Mesenchymal stem cell (in vitro differentiated cells and primary cell): ENCODE measurements at regions not wholly inside any gene's neighbourhood (a gene's known extent, or its start where the extent isn't known, plus 50 kb on each side); places are given as distances from the start of the nearest gene placed in this dataset.
"Not testable (repeated sequence)": the region's sequence is repeated elsewhere in the genome, so short reads cannot be mapped to it uniquely, and the experiment has no call there.

Source experiments
- DNase-seq: peaks from one replicate; pipeline ENCODE4 v3.0.0-alpha.2; 2013
- H2AFZ ChIP-seq: one replicate; pipeline ENCODE4 v1.6.1; 2013; ENCODE audit warnings: low read depth, mild to moderate bottlenecking, control low read depth, inconsistent platforms, low read length, moderate library complexity
- H2AK5ac ChIP-seq: 2 replicates; pipeline ENCODE4 v1.6.1; 2013; ENCODE audit warnings: low read length, moderate library complexity, mild to moderate bottlenecking, inconsistent platforms; ENCODE audit not compliant: severe bottlenecking
- H2BK120ac ChIP-seq: one replicate; pipeline ENCODE4 v1.6.1; 2013; ENCODE audit warnings: low read depth, mild to moderate bottlenecking, inconsistent platforms, low read length, moderate library complexity
- H2BK12ac ChIP-seq, 2 experiments: one replicate each; pipeline ENCODE4 v1.6.1; 2013; ENCODE audit warnings: inconsistent platforms in 2 of 2, low read length in 2 of 2, mild to moderate bottlenecking in 2 of 2, moderate library complexity in 2 of 2, control low read depth in 1 of 2
- H2BK15ac ChIP-seq: one replicate; pipeline ENCODE4 v1.6.1; 2013; ENCODE audit warnings: mild to moderate bottlenecking, low read depth, inconsistent platforms; ENCODE audit not compliant: poor library complexity, severe bottlenecking
- H2BK5ac ChIP-seq: 2 replicates; pipeline ENCODE4 v1.6.1; 2013; ENCODE audit warnings: low read depth, mild to moderate bottlenecking, low read length, control low read depth, inconsistent platforms; ENCODE audit not compliant: poor library complexity, severe bottlenecking
- H3K14ac ChIP-seq, 2 experiments: one replicate each; pipeline ENCODE4 v1.6.1; 2013; ENCODE audit warnings: inconsistent platforms in 2 of 2, low read length in 2 of 2, control low read depth in 1 of 2, mild to moderate bottlenecking in 1 of 2, moderate library complexity in 1 of 2
- H3K18ac ChIP-seq, 2 experiments: one replicate each; pipeline ENCODE4 v1.6.1; 2013; ENCODE audit warnings: inconsistent platforms in 2 of 2, low read length in 2 of 2, control low read depth in 1 of 2, low read depth in 1 of 2, mild to moderate bottlenecking in 1 of 2
- H3K23ac ChIP-seq, 2 experiments: one replicate each; pipeline ENCODE4 v1.6.1; 2013; ENCODE audit warnings: inconsistent platforms in 2 of 2, low read length in 2 of 2, mild to moderate bottlenecking in 2 of 2, moderate library complexity in 2 of 2, control low read depth in 1 of 2
- H3K27ac ChIP-seq: 2 replicates; pipeline ENCODE4 v1.5.1; 2013; ENCODE audit warnings: mild to moderate bottlenecking, moderate library complexity, low read length, control low read depth, inconsistent platforms; ENCODE audit not compliant: poor library complexity, severe bottlenecking
- H3K27me3 ChIP-seq, 2 experiments: 2 replicates each; pipeline versions ENCODE4 v1.6.1 to v1.7.0; 2013; ENCODE audit warnings: low read length in 2 of 2, mild to moderate bottlenecking in 2 of 2, moderate library complexity in 2 of 2, control low read depth in 1 of 2, inconsistent platforms in 1 of 2; ENCODE audit not compliant: control insufficient read depth in 1 of 2, insufficient read depth in 1 of 2
- H3K36me3 ChIP-seq, 2 experiments: 2 replicates each; pipeline versions ENCODE4 v1.6.1 to v1.7.0; 2013; ENCODE audit warnings: low read length in 2 of 2, control low read depth in 1 of 2, inconsistent platforms in 1 of 2, low read depth in 1 of 2, mild to moderate bottlenecking in 1 of 2; ENCODE audit not compliant: insufficient read depth in 2 of 2, control insufficient read depth in 1 of 2
- H3K4ac ChIP-seq, 2 experiments: one replicate each; pipeline ENCODE4 v1.6.1; 2013; ENCODE audit warnings: inconsistent platforms in 2 of 2, low read length in 2 of 2, mild to moderate bottlenecking in 2 of 2, moderate library complexity in 2 of 2, control low read depth in 1 of 2, low read depth in 1 of 2
- H3K4me1 ChIP-seq: 2 replicates; pipeline ENCODE4 v1.6.1; 2013; ENCODE audit warnings: low read depth, low read length, control low read depth; ENCODE audit not compliant: control insufficient read depth, insufficient read depth
- H3K4me2 ChIP-seq: 2 replicates; pipeline ENCODE4 v1.6.1; 2013; ENCODE audit warnings: low read length, mild to moderate bottlenecking, inconsistent platforms; ENCODE audit not compliant: poor library complexity, severe bottlenecking
- H3K4me3 ChIP-seq, 2 experiments: 2 replicates each; pipeline versions ENCODE4 v1.5.1 to v1.7.0; 2013; ENCODE audit warnings: low read length in 2 of 2, mild to moderate bottlenecking in 2 of 2, control low read depth in 1 of 2, low read depth in 1 of 2; ENCODE audit not compliant: insufficient read depth in 1 of 2
- H3K79me1 ChIP-seq: replicated peaks from 2 replicates; pipeline ENCODE4 v1.6.1; 2013; ENCODE audit warnings: mild to moderate bottlenecking, control low read depth, low read length, inconsistent platforms; ENCODE audit not compliant: poor library complexity, severe bottlenecking
- H3K9ac ChIP-seq: 2 replicates; pipeline ENCODE4 v1.7.0; 2013; ENCODE audit warnings: mild to moderate bottlenecking, low read length, moderate library complexity
- H3K9me3 ChIP-seq: 2 replicates; pipeline ENCODE4 v1.7.0; 2013; ENCODE audit warnings: mild to moderate bottlenecking, low read length; ENCODE audit not compliant: control insufficient read depth
- H4K8ac ChIP-seq: one replicate; pipeline ENCODE4 v1.6.1; 2013; ENCODE audit warnings: inconsistent platforms, mild to moderate bottlenecking, low read length, moderate library complexity
- H4K91ac ChIP-seq: one replicate; pipeline ENCODE4 v1.6.1; 2013; ENCODE audit warnings: mild to moderate bottlenecking, low read length, inconsistent platforms
- WGBS: methylation state at CpG from one replicate; pipeline ENCODE4 v1.1.7; 2013; ENCODE audit warnings: mixed read lengths; 5-methylcytosine and 5-hydroxymethylcytosine counted together

DNA sequence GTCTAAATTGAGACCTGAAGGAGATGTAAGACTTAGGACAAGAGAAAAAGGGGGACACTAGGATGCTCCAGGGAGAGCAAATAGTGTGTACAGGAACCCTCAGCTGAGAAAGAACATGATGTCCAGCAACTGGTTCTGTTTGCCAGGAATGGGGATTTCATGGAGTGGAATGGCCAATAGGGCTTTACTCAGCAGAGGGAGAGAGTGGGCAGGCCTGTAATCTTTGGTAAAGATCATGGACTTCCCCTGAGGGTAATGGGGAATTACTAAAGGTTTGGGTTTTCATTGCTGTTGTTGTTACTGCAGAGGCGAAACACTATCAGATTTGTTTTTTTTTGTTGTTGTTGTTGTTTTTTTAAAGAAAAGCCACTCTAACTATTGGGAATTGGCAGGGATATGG lies 99.0 kb downstream of the SCN11A start:
- Histone ChIP-seq H3K18ac (no peak overlapping the region), H2BK120ac (no peak overlapping the region), H3K14ac (no peak overlapping the region), H3K9me3 (no peaks in the 10 kb centered on the region), H3K4me1 (no peaks in the 10 kb centered on the region), H3K4ac (no peak overlapping the region), H4K91ac (no peak overlapping the region), H3K9ac (no peak overlapping the region), H3K23ac (no peak overlapping the region), H2BK12ac (no peak overlapping the region), H3K79me1 (no peaks in the 10 kb centered on the region), H2BK15ac (no peak overlapping the region), H2AK5ac (no peak overlapping the region), H4K8ac (no peak overlapping the region), H2BK5ac (no peak overlapping the region), H2AFZ (no peak overlapping the region), H3K27ac (no peak overlapping the region), H3K4me2 (no peak overlapping the region), H3K36me3 (no peaks in the 10 kb centered on the region), H3K4me3 (no peak overlapping the region), H3K27me3 (peaks cover 4 to 6% of the 10 kb centered on the region in 2 experiments)
- no peak for DNase-seq
- WGBS: 85% methylated on average over 1 of the region's 1 CpG

- not testable (repeated sequence) for H3K27ac ChIP-seq, DNase-seq, H3K4me3 ChIP-seq, H4K8ac ChIP-seq, H3K23ac ChIP-seq, H3K79me1 ChIP-seq, H3K9me3 ChIP-seq, H2BK15ac ChIP-seq, H3K4me1 ChIP-seq, H3K36me3 ChIP-seq, H2BK120ac ChIP-seq, H3K4me2 ChIP-seq, H2BK12ac ChIP-seq, H3K14ac ChIP-seq, H3K4ac ChIP-seq, H3K18ac ChIP-seq, H2AK5ac ChIP-seq, H2AFZ ChIP-seq, H2BK5ac ChIP-seq, H3K27me3 ChIP-seq, H4K91ac ChIP-seq, H3K9ac ChIP-seq
- WGBS: 98% methylated on average over 31 of the region's 33 CpGs
Observed at GRCh38 chr3:38951167-38951566, 100.6 kb downstream of the SCN11A start.

DNA sequence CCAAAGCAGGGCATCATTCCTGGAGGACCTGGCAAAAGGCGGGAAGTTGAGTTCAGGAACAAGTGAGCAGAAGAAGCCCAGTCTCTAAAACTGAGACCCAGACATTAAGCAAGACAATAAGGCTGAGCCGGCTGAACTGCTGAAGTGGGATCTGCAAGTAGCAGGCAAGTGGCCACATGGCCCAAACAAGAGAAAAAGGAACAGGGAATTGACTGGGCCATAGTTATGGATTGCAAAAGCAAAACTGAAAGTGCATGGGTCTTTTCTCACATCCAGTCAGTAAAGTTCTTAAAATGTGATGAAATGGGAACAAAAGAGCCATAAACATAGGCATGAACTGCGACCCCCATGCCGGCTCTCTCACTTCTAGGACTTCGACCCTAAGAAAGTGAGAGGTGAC lies 101.2 kb downstream of the SCN11A start:
- Histone ChIP-seq H2BK5ac (no peak overlapping the region), H3K4me2 (no peak overlapping the region), H3K79me1 (no peaks in the 10 kb centered on the region), H3K18ac (no peak overlapping the region), H2BK12ac (no peak overlapping the region), H3K9me3 (no peaks in the 10 kb centered on the region), H3K14ac (no peak overlapping the region), H3K4me3 (no peak overlapping the region), H2BK15ac (no peak overlapping the region), H3K4me1 (no peaks in the 10 kb centered on the region), H2AK5ac (no peak overlapping the region), H3K27ac (no peak overlapping the region), H3K9ac (no peak overlapping the region), H2BK120ac (no peak overlapping the region), H3K23ac (no peak overlapping the region), H3K27me3 (peaks cover 4 to 8% of the 10 kb centered on the region in 2 experiments), H4K91ac (no peak overlapping the region), H3K4ac (no peak overlapping the region), H2AFZ (no peak overlapping the region), H3K36me3 (no peaks in the 10 kb centered on the region), H4K8ac (no peak overlapping the region)
- DNase-seq: peak; percentile 14
- 94% methylated on average over 5 of the region's 5 CpGs for WGBS

- H2BK15ac ChIP-seq: no peak overlapping the region
- no peak overlapping the region for H3K23ac ChIP-seq
- H3K9ac ChIP-seq: no peak overlapping the region
- H3K9me3 ChIP-seq: no peaks in the 10 kb centered on the region
- no peak overlapping the region for H3K4me3 ChIP-seq
- no peak overlapping the region for H3K4me2 ChIP-seq
- H2BK5ac ChIP-seq: no peak overlapping the region
- no peaks in the 10 kb centered on the region for H3K4me1 ChIP-seq
- H4K8ac ChIP-seq: no peak overlapping the region
- H3K79me1 ChIP-seq: no peaks in the 10 kb centered on the region
- H2AFZ ChIP-seq: no peak overlapping the region
- H2BK12ac ChIP-seq: no peak overlapping the region
- no peak overlapping the region for H4K91ac ChIP-seq
- H3K4ac ChIP-seq: no peak overlapping the region
- no peak overlapping the region for H3K18ac ChIP-seq
- no peak overlapping the region for H2AK5ac ChIP-seq
- no peak overlapping the region for H3K27ac ChIP-seq
- H3K27me3 ChIP-seq: peaks cover 4 to 8% of the 10 kb centered on the region in 2 experiments
- no peak for DNase-seq
- H2BK120ac ChIP-seq: no peak overlapping the region
- 95% methylated on average over 8 of the region's 9 CpGs for WGBS
- no peak overlapping the region for H3K14ac ChIP-seq
- H3K36me3 ChIP-seq: no peaks in the 10 kb centered on the region
Observed at GRCh38 chr3:38949994-38950393, 101.8 kb downstream of the SCN11A start.
